Heart right ventricle (tissue), 16 donors: ENCODE measurements at regions not wholly inside any gene's neighbourhood (a gene's known extent, or its start where the extent isn't known, plus 50 kb on each side); places are given as distances from the start of the nearest gene placed in this dataset.

Source experiments
- ATAC-seq, 8 donors: fragments of 200-7000 bp; cut with Tn5 transposase; one replicate each; pipeline ENCODE4 v1.9.1; 2020; ENCODE audit warnings: mild to moderate bottlenecking in 8 of 8, moderate library complexity in 8 of 8, moderate number of reproducible peaks in 1 of 8
- DNase-seq, 2 donors: peaks; one replicate each; pipeline ENCODE4 v3.0.0-alpha.2; 2020
- H3K27ac ChIP-seq, 10 donors: fragments of 200-600 bp; sonication (generic) in 2 of 10; one replicate each; pipeline versions ENCODE4 v1.5.0 to v1.8.0; 2020 to 2022; ENCODE audit warnings: mild to moderate bottlenecking in 3 of 10
- H3K27me3 ChIP-seq, 7 donors: fragments of 200-600 bp; one replicate each; pipeline ENCODE4 v1.8.0; 2021 to 2022; ENCODE audit warnings: mild to moderate bottlenecking in 2 of 7
- H3K36me3 ChIP-seq, 9 donors: fragments of 200-600 bp; sonication (generic) in 1 of 9; one replicate each; pipeline versions ENCODE4 v1.5.0 to v1.8.0; 2020 to 2022; ENCODE audit warnings: mild to moderate bottlenecking in 2 of 9
- H3K4me1 ChIP-seq, 9 donors: fragments of 200-600 bp; sonication (generic) in 1 of 9; one replicate each; pipeline versions ENCODE4 v1.5.0 to v1.8.0; 2020 to 2022; ENCODE audit warnings: mild to moderate bottlenecking in 4 of 9
- H3K4me3 ChIP-seq, 10 donors: fragments of 200-600 bp; sonication (generic) in 2 of 10; one replicate each; pipeline versions ENCODE4 v1.5.0 to v1.8.0; 2020 to 2022; ENCODE audit warnings: mild to moderate bottlenecking in 7 of 10, moderate library complexity in 2 of 10
- H3K9me3 ChIP-seq, 11 donors: fragments of 200-600 bp in 10 of 11; sonication (generic) in 2 of 11; one replicate each; pipeline versions ENCODE4 v1.5.0 to v1.8.0; 2013 to 2022; ENCODE audit warnings: mild to moderate bottlenecking in 2 of 11, control low read depth in 1 of 11, moderate library complexity in 1 of 11
- CTCF ChIP-seq, 9 donors: fragments of 200-600 bp; sonication (generic) in 2 of 9; IDR thresholded peaks; one replicate each; pipeline versions ENCODE4 v1.5.0 to v1.8.0; 2021 to 2022; ENCODE audit warnings: antibody characterized with exemption in 9 of 9, mild to moderate bottlenecking in 5 of 9, moderate library complexity in 1 of 9
- WGBS, 2 donors: extraction: QIAGEN DNeasy Blood & Tissue Kit; methylation state at CpG; one replicate each; pipeline ENCODE4 v1.1.7; 2013; ENCODE audit warnings: inconsistent platforms in 1 of 2; 5-methylcytosine and 5-hydroxymethylcytosine counted together
- intact Hi-C, 10 donors: fragments of 100-400 bp; cut with DNase I; formaldehyde crosslinking; loops; one replicate each; pipeline versions ENCODE4 v1.11.1 to v1.14.2; 2022
- donor health status: Arrhythmogenic right ventricular cardiomyopathy.
- donor health status: ischemic (EF 13 %, LVEDD 7.1; RV severe dilation, severe dysfunction).
- donor health status: healthy with polysubstance abuse.
- donor health status: DM: no; HTN: yes; CAD: no.
- donor health status: DM: no; HTN: no; CAD: no.
- donor health status: ischemic (EF 25% LVEDD 6.9; RV normal size, moderate dysfunction).
- donor health status: ischemic (EF 25% LVEDD 5.7; RV mildly dilated, moderate dysfunction).
- donor health status: healthy.
- donor health status: DM: yes; HTN: yes; CAD: no.
- donor health status: Ischemic cardiomyopathy.
- donor health status: ischemic (EF 35%, LVEDD 5.7; RV mildly dilated, moderate dysfunction).
- donor health status: nonischemic (EF 11% LVEDD 7.7; RV severe dilation, severe dysfunction).
- donor health status: DM: yes; HTN: yes; CAD: no.
- donor health status: PGD.
- donor health status: ischemic (EF 29% LVEDD 5.4; RV normal size, mild dysfunction).
- donor health status: nonischemic (EF 23%, LVEDD 6.1; RV moderate dilation, normal function).

- Histone ChIP-seq H3K27ac (no peak overlapping the region), H3K9me3 (no peaks in the 10 kb centered on the region), H3K4me3 (no peak overlapping the region), H3K4me1 (peaks cover 17 to 71% (median 44%) of the 10 kb centered on the region in 9 donors), H3K36me3 (no peaks in the 10 kb centered on the region), H3K27me3 (peaks cover 0 to 12% (median 0%) of the 10 kb centered on the region in 7 donors)
- ATAC-seq = no peak
- 65 to 69% methylated on average over 23 of the region's 23 CpGs for WGBS, 2 donors
- TF ChIP-seq CTCF (IDR thresholded peaks at IDR 0.05) = no peak
- intact Hi-C loops = loop anchor here in 2 of 10 donors (10.0 kb wide), 2 partner anchors 82 to 292 kb away; no protein-coding TSS in a partner anchor
- no peak for DNase-seq
Observed at GRCh38 chr16:85312642-85313525, 200.6 kb upstream of the CIBAR2 start.

- no peak overlapping the region for H3K4me3 ChIP-seq
- DNase-seq = no peak
- WGBS, 2 donors = 69 to 71% methylated on average over 13 of the region's 13 CpGs
- intact Hi-C loops = loop anchor here in 2 of 10 donors (10.0 kb wide), 2 partner anchors 81 to 291 kb away; no protein-coding TSS in a partner anchor
- ATAC-seq = peak in 3 of 8 donors; percentile 9 to 36 (median 16)
- H3K9me3 ChIP-seq = no peaks in the 10 kb centered on the region
- H3K27ac ChIP-seq = no peak overlapping the region
- no peak for TF ChIP-seq CTCF (IDR thresholded peaks at IDR 0.05)
- peaks cover 0 to 12% (median 0%) of the 10 kb centered on the region in 7 donors for H3K27me3 ChIP-seq
- H3K4me1 ChIP-seq = peaks cover 14 to 63% (median 36%) of the 10 kb centered on the region in 9 donors
- H3K36me3 ChIP-seq = no peaks in the 10 kb centered on the region
Observed at GRCh38 chr16:85313526-85314301, 201.4 kb upstream of the CIBAR2 start.

- intact Hi-C loops = loop anchor here in 2 of 10 donors (10.0 kb wide), 2 partner anchors 80 to 290 kb away; no protein-coding TSS in a partner anchor
- ATAC-seq = no peak
- Histone ChIP-seq H3K27me3 (peaks cover 0 to 12% (median 0%) of the 10 kb centered on the region in 7 donors), H3K4me1 (peaks cover 14 to 54% (median 30%) of the 10 kb centered on the region in 9 donors), H3K36me3 (no peaks in the 10 kb centered on the region), H3K9me3 (no peaks in the 10 kb centered on the region), H3K27ac (no peak overlapping the region), H3K4me3 (no peak overlapping the region)
- TF ChIP-seq CTCF (IDR thresholded peaks at IDR 0.05) = no peak
- WGBS, 2 donors = 85 to 89% methylated on average over 11 of the region's 11 CpGs
- DNase-seq = no peak
Observed at GRCh38 chr16:85314512-85314971, 202.3 kb upstream of the CIBAR2 start.

- H3K4me3 ChIP-seq = no peak overlapping the region
- DNase-seq (no peak), ATAC-seq (no peak)
- no peak for TF ChIP-seq CTCF (IDR thresholded peaks at IDR 0.05)
- H3K36me3 ChIP-seq = no peaks in the 10 kb centered on the region
- H3K27ac ChIP-seq = no peak overlapping the region
- H3K27me3 ChIP-seq = peaks cover 0 to 10% (median 0%) of the 10 kb centered on the region in 7 donors
- peaks cover 9 to 53% (median 22%) of the 10 kb centered on the region in 9 donors for H3K4me1 ChIP-seq
- no peaks in the 10 kb centered on the region for H3K9me3 ChIP-seq
- intact Hi-C loops = loop anchor here in 2 of 10 donors (10.0 kb wide), 2 partner anchors 79 to 289 kb away; no protein-coding TSS in a partner anchor
- WGBS, 2 donors = 95% methylated on average over 14 of the region's 14 CpGs
Observed at GRCh38 chr16:85315866-85316265, 203.6 kb upstream of the CIBAR2 start.
